Muscle layer of colon (tissue), 2 donors: ENCODE measurements at regions not wholly inside any gene's neighbourhood (a gene's known extent, or its start where the extent isn't known, plus 50 kb on each side); places are given as distances from the start of the nearest gene placed in this dataset.

ENCODE experiments used
- H3K27ac ChIP-seq: one replicate; pipeline ENCODE4 v1.7.0; 2013; ENCODE audit warnings: low read depth, mild to moderate bottlenecking, low read length, moderate library complexity
- H3K27me3 ChIP-seq, 2 donors: one replicate each; pipeline ENCODE4 v1.7.0; 2013; ENCODE audit warnings: low read length in 2 of 2, mild to moderate bottlenecking in 2 of 2; ENCODE audit not compliant: insufficient read depth in 2 of 2, control insufficient read depth in 1 of 2
- H3K36me3 ChIP-seq: one replicate; pipeline ENCODE4 v1.7.0; 2013; ENCODE audit warnings: mild to moderate bottlenecking, low read length; ENCODE audit not compliant: insufficient read depth
- H3K4me1 ChIP-seq: one replicate; pipeline ENCODE4 v1.7.0; 2013; ENCODE audit warnings: mild to moderate bottlenecking, low read length; ENCODE audit not compliant: insufficient read depth
- H3K4me3 ChIP-seq, 2 donors: one replicate each; pipeline ENCODE4 v1.7.0; 2013; ENCODE audit warnings: low read length in 2 of 2, low read depth in 1 of 2, mild to moderate bottlenecking in 1 of 2, moderate library complexity in 1 of 2
- H3K9ac ChIP-seq: one replicate; pipeline ENCODE4 v1.7.0; 2013; ENCODE audit warnings: low read length
- H3K9me3 ChIP-seq: one replicate; pipeline ENCODE4 v1.7.0; 2013; ENCODE audit warnings: mild to moderate bottlenecking, low read length
- donor health status: abdominal sarcoma.
- donor health status: Adenocarcinoma of cecum.

DNA sequence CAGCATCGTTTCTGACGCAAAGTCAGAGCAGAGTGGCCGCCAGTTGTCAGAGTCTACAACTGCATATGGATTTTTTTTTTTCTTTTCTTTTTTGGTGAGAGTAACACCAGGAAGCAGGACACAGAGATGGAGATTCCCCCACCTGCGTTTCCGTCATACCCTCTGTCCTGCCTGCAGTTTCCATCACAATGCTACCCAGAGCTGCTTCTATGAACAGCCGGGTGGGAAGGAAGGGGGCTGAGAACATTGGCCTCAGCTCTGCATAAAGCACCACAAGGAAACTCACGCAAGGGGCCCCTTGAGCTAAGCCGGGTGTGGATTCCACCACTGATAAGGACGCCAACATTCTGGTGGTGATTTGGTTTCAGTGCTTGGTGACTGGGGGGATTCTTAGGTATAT lies 183.5 kb upstream of the AFDN start:
- H3K4me1 ChIP-seq = no peaks in the 10 kb centered on the region
- H3K27ac ChIP-seq = no peak overlapping the region

DNA sequence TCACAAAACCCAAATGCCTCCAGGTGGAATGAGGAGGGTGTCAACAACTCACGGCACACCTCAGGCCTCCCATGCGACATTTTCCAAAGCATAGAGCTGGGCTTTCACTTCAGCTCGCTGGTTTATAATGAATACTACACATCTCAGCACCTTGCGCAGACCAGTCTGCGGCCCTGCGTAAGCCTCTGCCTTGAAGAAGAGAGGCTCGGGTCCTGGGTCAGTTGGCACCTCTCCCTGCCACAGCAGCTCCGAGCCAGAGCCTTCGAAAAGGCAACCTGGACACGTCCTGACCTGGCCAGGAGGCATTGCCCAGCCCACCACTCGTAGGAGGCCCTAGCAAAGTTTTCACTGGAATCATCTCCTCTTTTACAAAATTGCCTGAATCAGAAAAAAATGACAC lies 183.0 kb upstream of the AFDN start:
- no peak overlapping the region for H3K9ac ChIP-seq
- H3K4me3 ChIP-seq = no peak overlapping the region
- H3K9me3 ChIP-seq = no peaks in the 10 kb centered on the region
- H3K4me1 ChIP-seq = no peaks in the 10 kb centered on the region
- no peaks in the 10 kb centered on the region for H3K36me3 ChIP-seq
- no peak overlapping the region for H3K27ac ChIP-seq
- H3K27me3 ChIP-seq = no peaks in the 10 kb centered on the region

More for the DNA sequence above, 183.5 kb upstream of the AFDN start:
- H3K27me3 ChIP-seq = no peaks in the 10 kb centered on the region
- no peaks in the 10 kb centered on the region for H3K9me3 ChIP-seq
- H3K9ac ChIP-seq = no peak overlapping the region
- no peaks in the 10 kb centered on the region for H3K36me3 ChIP-seq
- H3K4me3 ChIP-seq = no peak overlapping the region

DNA sequence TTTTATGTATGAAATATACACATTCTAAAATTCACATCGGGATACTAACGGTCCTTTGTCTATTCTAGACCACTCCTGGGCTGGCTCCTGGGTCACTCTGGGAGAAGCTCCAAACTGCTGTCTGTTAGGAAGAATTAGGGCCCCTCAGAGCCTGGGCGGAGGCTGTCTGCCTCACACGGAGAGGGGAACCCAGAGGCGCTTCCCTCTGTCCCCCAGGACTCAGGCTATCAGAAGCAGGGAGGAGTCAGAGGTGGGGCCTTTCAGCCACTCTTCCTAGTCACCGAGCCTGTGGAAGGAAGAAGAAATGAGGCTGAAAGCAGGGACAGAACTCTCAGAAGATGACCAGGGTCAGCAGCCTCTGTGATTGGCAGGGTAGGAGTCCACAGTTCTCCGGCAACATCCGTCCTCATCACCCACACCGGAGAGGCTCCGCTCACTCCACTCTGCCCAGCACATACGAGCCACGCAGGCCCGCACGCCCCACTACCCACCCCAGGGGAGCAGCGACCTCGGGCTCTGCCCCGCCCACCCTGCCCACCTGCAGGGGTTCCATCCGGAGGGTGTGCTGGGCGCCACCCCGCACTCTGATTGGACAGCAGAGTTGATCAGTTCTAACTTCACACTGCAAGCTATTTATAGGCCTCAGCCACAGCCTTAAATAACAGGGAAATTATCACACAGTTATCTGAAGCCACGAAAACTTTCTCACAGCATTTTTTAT lies 182.1 kb upstream of the AFDN start:
- H3K27me3 ChIP-seq = no peaks in the 10 kb centered on the region
- no peaks in the 10 kb centered on the region for H3K36me3 ChIP-seq
- no peak overlapping the region for H3K27ac ChIP-seq
- H3K4me3 ChIP-seq = no peak overlapping the region
- no peaks in the 10 kb centered on the region for H3K4me1 ChIP-seq
- no peaks in the 10 kb centered on the region for H3K9me3 ChIP-seq
- H3K9ac ChIP-seq = no peak overlapping the region

GRCh38 chr6:167645368-167645767 lies 181.3 kb upstream of the AFDN start:
- H3K27me3 ChIP-seq = no peaks in the 10 kb centered on the region
- H3K9ac ChIP-seq = no peak overlapping the region
- no peaks in the 10 kb centered on the region for H3K9me3 ChIP-seq
- H3K4me1 ChIP-seq = no peaks in the 10 kb centered on the region
- no peak overlapping the region for H3K27ac ChIP-seq
- no peaks in the 10 kb centered on the region for H3K36me3 ChIP-seq
- H3K4me3 ChIP-seq = no peak overlapping the region

GRCh38 chr6:167647306-167647705 lies 179.4 kb upstream of the AFDN start:
- Histone ChIP-seq H3K27ac (no peak overlapping the region), H3K9ac (no peak overlapping the region), H3K36me3 (no peaks in the 10 kb centered on the region), H3K4me1 (no peaks in the 10 kb centered on the region), H3K9me3 (no peaks in the 10 kb centered on the region), H3K27me3 (no peaks in the 10 kb centered on the region), H3K4me3 (no peak overlapping the region)

- Histone ChIP-seq H3K4me3 (no peak overlapping the region), H3K27ac (no peak overlapping the region), H3K9me3 (no peaks in the 10 kb centered on the region), H3K36me3 (no peaks in the 10 kb centered on the region), H3K27me3 (no peaks in the 10 kb centered on the region), H3K4me1 (no peaks in the 10 kb centered on the region), H3K9ac (no peak overlapping the region)
These were observed 178.8 kb upstream of the AFDN start for GRCh38 chr6:167647737-167648470.

GRCh38 chr6:167648501-167649278 lies 178.0 kb upstream of the AFDN start:
- H3K4me3 ChIP-seq = no peak overlapping the region
- no peak overlapping the region for H3K27ac ChIP-seq
- H3K9me3 ChIP-seq = no peaks in the 10 kb centered on the region
- H3K4me1 ChIP-seq = no peaks in the 10 kb centered on the region
- H3K27me3 ChIP-seq = no peaks in the 10 kb centered on the region
- no peak overlapping the region for H3K9ac ChIP-seq
- H3K36me3 ChIP-seq = no peaks in the 10 kb centered on the region

DNA sequence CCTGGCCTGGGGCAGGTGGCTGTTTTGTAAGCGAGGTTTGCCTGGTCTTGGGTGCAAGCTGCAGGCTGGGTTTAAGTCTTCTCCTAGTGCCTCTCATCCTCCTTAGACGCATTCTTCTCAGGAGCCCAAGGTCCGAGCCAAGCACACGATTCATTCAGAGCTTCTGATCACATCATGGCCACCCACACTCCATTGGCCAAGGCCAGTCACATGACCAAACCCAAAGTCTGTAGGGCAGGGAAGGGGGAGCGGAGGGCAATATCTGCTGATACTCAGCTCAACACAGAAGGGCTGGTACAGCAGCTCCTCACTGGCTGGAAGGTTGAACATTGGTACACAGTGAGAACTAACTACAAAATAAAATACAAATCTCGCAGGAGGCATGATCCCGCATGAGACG lies 177.2 kb upstream of the AFDN start:
- Histone ChIP-seq H3K4me1 (no peaks in the 10 kb centered on the region), H3K9me3 (no peaks in the 10 kb centered on the region), H3K27me3 (no peaks in the 10 kb centered on the region), H3K9ac (no peak overlapping the region), H3K27ac (no peak overlapping the region), H3K36me3 (no peaks in the 10 kb centered on the region), H3K4me3 (no peak overlapping the region)

DNA sequence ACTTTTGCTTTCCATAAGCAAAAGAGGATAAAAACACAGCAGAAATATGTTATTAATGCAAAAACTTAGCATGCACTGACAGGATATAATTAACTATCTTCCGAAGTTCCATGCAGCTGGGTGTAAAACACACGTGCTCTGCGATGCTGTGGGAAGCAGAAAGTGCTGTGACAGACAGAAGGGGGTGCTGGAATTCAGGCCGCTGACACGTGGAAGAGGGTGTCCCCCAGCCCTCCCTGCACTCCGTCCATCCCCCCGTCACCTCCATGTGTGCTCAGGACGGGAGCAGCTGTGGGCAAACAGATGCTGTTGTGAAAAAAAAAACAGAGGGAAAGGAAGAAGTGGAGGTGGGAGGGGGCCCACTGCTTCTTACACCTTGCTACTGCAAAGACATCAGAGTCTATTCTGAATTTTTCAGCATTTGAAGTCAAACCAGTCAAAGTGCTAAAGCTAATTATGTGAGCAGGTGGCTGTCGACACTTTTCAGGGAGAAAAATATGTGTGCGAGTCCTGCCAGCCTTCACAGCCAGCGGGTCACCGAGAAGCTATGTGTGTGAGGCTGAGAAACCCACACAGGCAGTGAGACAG lies 175.9 kb upstream of the AFDN start:
- no peaks in the 10 kb centered on the region for H3K9me3 ChIP-seq
- H3K9ac ChIP-seq = no peak overlapping the region
- no peak overlapping the region for H3K4me3 ChIP-seq
- H3K27ac ChIP-seq = no peak overlapping the region
- no peaks in the 10 kb centered on the region for H3K36me3 ChIP-seq
- no peaks in the 10 kb centered on the region for H3K4me1 ChIP-seq
- no peaks in the 10 kb centered on the region for H3K27me3 ChIP-seq

DNA sequence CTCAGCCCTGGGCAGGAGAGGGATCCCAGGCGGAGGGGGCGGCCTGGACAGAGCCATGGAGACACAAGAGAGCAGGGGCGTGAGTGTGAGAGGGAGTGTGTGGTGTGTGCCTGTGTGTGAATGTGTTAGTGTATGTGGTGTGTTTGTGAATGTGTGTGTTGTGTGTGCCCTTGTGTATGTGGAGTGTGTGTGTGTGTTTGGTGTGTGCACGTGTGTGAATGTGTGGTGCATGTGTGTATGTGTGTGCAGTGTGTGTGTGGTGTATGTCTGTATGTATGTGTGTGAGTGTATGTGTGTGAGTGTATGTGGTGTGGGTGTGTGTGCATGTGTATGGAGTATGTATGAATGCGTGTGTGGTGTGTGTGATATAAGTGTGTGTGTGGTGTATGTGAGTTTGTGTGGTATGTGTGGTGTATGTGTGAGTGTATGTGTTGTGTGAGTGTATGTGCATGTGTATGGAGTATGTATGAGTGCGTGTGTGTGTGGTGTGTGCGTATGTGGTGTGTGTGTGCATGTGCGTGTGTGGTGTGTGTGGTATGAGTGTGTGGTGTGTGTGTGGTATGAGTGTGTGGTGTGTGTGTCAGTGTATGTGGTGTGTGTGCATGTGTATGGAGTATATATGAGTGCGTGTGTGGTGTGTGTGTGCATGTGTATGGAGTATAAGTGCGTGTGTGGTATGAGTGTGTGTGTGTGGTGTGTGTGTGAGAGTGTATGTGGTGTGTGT lies 175.2 kb upstream of the AFDN start:
- Histone ChIP-seq H3K27ac (no peak overlapping the region), H3K9me3 (no peaks in the 10 kb centered on the region), H3K27me3 (no peaks in the 10 kb centered on the region), H3K36me3 (no peaks in the 10 kb centered on the region), H3K4me1 (no peaks in the 10 kb centered on the region), H3K9ac (no peak overlapping the region), H3K4me3 (no peak overlapping the region)
